K562 (cell line): ENCODE measurements at regions not wholly inside any gene's neighbourhood (a gene's known extent, or its start where the extent isn't known, plus 50 kb on each side); places are given as distances from the start of the nearest gene placed in this dataset.

ENCODE experiments used
- ATAC-seq: fragments of 200-7000 bp; cut with Tn5 transposase; 3 replicates; pipeline ENCODE4 v1.9.1; 2020; ENCODE audit warnings: moderate library complexity
- BruUV-seq: library from RNA; stranded (reverse); fragments of 400-500 nt; replicated peaks from 2 replicates; lab custom pipeline; 2021; lab: Mats Ljungman, UMichigan
- CTCF ChIA-PET: fragments of 300-600 bp; formaldehyde crosslinking; extraction: SDS; loops from one replicate; lab custom pipeline; 2021; ENCODE audit warnings: low intra/inter-chr PET ratio; lab: Yijun Ruan, JAX
- POLR2A ChIA-PET: fragments of 300-600, 350-650 bp; sonication (Branson Sonifier 250); formaldehyde crosslinking; extraction: SDS; loops from one replicate; lab custom pipeline; 2021; ENCODE audit warnings: antibody characterized with exemption, inconsistent platforms; lab: Yijun Ruan, JAX
- DNase-seq, 4 experiments: peaks; one replicate each; pipeline versions ENCODE4 v3.0.0 to v3.0.0-alpha.2; 2011 to 2018; ENCODE audit warnings: low spot score in 3 of 4, mixed read lengths in 3 of 4; ENCODE audit errors: extremely low read depth in 1 of 4
- FAIRE-seq: peaks from 2 replicates; lab custom pipeline; 2011; peaks lifted over from hg19 to GRCh38; lab: Jason Lieb, UNC
- H2AFZ ChIP-seq: 2 replicates; pipeline ENCODE4 v1.6.0; 2011; ENCODE audit warnings: low read depth, low read length, control low read depth, inconsistent platforms
- H3K27ac ChIP-seq: fragments of 200-600 bp; 3 replicates; pipeline ENCODE4 v1.8.0; 2011; ENCODE audit warnings: low read depth, mild to moderate bottlenecking, control low read depth, inconsistent platforms, low read length, moderate library complexity, mixed read lengths; ENCODE audit errors: extremely low read depth
- H3K27me3 ChIP-seq, 2 experiments: fragments of 300-600 bp in 1 of 2; 2 replicates in 1 of 2; 3 replicates in 1 of 2; pipeline versions ENCODE4 v1.6.0 to v1.8.0; 2011; ENCODE audit warnings: inconsistent platforms in 2 of 2, low read length in 2 of 2, mild to moderate bottlenecking in 1 of 2, mixed read lengths in 1 of 2, moderate library complexity in 1 of 2; ENCODE audit not compliant: control insufficient read depth in 2 of 2, insufficient read depth in 2 of 2
- H3K36me3 ChIP-seq: fragments of 300-600 bp; 3 replicates; pipeline ENCODE4 v1.8.0; 2011; ENCODE audit warnings: mild to moderate bottlenecking, low read length, inconsistent platforms; ENCODE audit not compliant: control insufficient read depth, insufficient read depth
- H3K4me1 ChIP-seq, 2 experiments: fragments of 200-600 bp in 1 of 2; replicated peaks in 1 of 2; 2 replicates in 1 of 2; 3 replicates in 1 of 2; pipeline versions ENCODE4 v1.5.1 to v1.8.0; 2011; ENCODE audit warnings: inconsistent platforms in 2 of 2, low read length in 2 of 2, mild to moderate bottlenecking in 1 of 2, mixed read lengths in 1 of 2, moderate library complexity in 1 of 2; ENCODE audit not compliant: control insufficient read depth in 2 of 2, insufficient read depth in 2 of 2
- H3K4me2 ChIP-seq: 2 replicates; pipeline ENCODE4 v1.6.1; 2011; ENCODE audit warnings: low read length, control low read depth, inconsistent platforms, mixed read lengths; ENCODE audit not compliant: insufficient read depth
- H3K4me3 ChIP-seq: fragments of 200-600 bp; sonication (generic), shearing (Covaris generic); 2 replicates; pipeline ENCODE4 v1.5.1; 2016; ENCODE audit warnings: control low read depth, inconsistent platforms
- H3K79me2 ChIP-seq: fragments of 200-600 bp; 3 replicates; pipeline ENCODE4 v1.8.0; 2011; ENCODE audit warnings: low read length, inconsistent platforms; ENCODE audit not compliant: control insufficient read depth, insufficient read depth
- H3K9ac ChIP-seq, 2 experiments: 2 replicates each; pipeline versions ENCODE4 v1.6.0 to v1.6.1; 2011; ENCODE audit warnings: low read depth in 2 of 2, low read length in 2 of 2, control low read depth in 1 of 2, inconsistent platforms in 1 of 2, mild to moderate bottlenecking in 1 of 2, mixed read lengths in 1 of 2; ENCODE audit not compliant: insufficient read depth in 1 of 2
- H3K9me1 ChIP-seq: one replicate; pipeline ENCODE4 v1.6.0; 2011; ENCODE audit warnings: inconsistent platforms, mild to moderate bottlenecking, low read length, moderate library complexity; ENCODE audit not compliant: control insufficient read depth, insufficient read depth
- H3K9me3 ChIP-seq: replicated peaks from 2 replicates; pipeline ENCODE4 v1.5.1; 2011; ENCODE audit warnings: low read depth, low read length, inconsistent platforms; ENCODE audit not compliant: control insufficient read depth, insufficient read depth
- H4K20me1 ChIP-seq: replicated peaks from 2 replicates; pipeline ENCODE4 v1.6.1; 2011; ENCODE audit warnings: low read length, inconsistent platforms, mixed read lengths; ENCODE audit not compliant: control insufficient read depth, insufficient read depth
- CBFA2T2 ChIP-seq: fragments of 450-650 bp; conservative IDR thresholded peaks from 2 replicates; pipeline ENCODE4 v1.6.1; 2017; ENCODE audit warnings: mild to moderate bottlenecking
- CEBPG ChIP-seq, 3 experiments: fragments of 200-800 bp in 1 of 3; sonication (Bioruptor generic) in 1 of 3; sonication (generic) in 1 of 3; formaldehyde crosslinking in 1 of 3; IDR thresholded peaks in 2 of 3; conservative IDR thresholded peaks in 1 of 3; 2 replicates each; pipeline versions ENCODE4 v1.6.1 to v1.8.0; 2016 to 2022; ENCODE audit warnings: missing compliant biosample characterization in 2 of 3, missing genetic modification characterization in 2 of 3, mild to moderate bottlenecking in 1 of 3, missing genetic modification reagents in 1 of 3
- NELFE ChIP-seq: IDR thresholded peaks from 2 replicates; pipeline ENCODE4 v1.6.1; 2011; ENCODE audit warnings: mild to moderate bottlenecking; ENCODE audit not compliant: insufficient read depth, insufficient read length
- WGBS: fragments of 100-300 bp; shearing (Covaris generic); methylation state at CpG from one replicate; pipeline ENCODE4 v1.1.6; 2016; ENCODE audit warnings: low coverage, mixed read lengths; ENCODE audit not compliant: insufficient coverage; ENCODE audit errors: missing lambda C conversion rate; 5-methylcytosine and 5-hydroxymethylcytosine counted together
- in situ Hi-C: fragments of 300-500 bp; cut with MboI; formaldehyde crosslinking; loops from 4 replicates; pipeline ENCODE4 v1.15.0; 2018; ENCODE audit warnings: inconsistent platforms, mixed read lengths
- intact Hi-C: fragments of 100-400 bp; cut with micrococcal nuclease; formaldehyde crosslinking; loops from 2 replicates; pipeline ENCODE4 v1.14.2; 2022
- TF ChIP-seq, protein P1 (sequence below), 2 experiments: fragments of 450-650 bp in 1 of 2; sonication (generic) in 1 of 2; formaldehyde crosslinking in 1 of 2; IDR thresholded peaks in 1 of 2; conservative IDR thresholded peaks in 1 of 2; 2 replicates each; pipeline versions ENCODE4 v1.6.1 to v1.8.1; 2016 to 2023; ENCODE audit warnings: mild to moderate bottlenecking in 2 of 2, moderate library complexity in 2 of 2, inconsistent platforms in 1 of 2, missing genetic modification reagents in 1 of 2
- TF ChIP-seq, protein P2 (sequence below): sonication (generic); formaldehyde crosslinking; IDR thresholded peaks from 2 replicates; pipeline ENCODE4 v1.8.0; 2022; ENCODE audit warnings: mild to moderate bottlenecking, missing genetic modification reagents

DNA sequence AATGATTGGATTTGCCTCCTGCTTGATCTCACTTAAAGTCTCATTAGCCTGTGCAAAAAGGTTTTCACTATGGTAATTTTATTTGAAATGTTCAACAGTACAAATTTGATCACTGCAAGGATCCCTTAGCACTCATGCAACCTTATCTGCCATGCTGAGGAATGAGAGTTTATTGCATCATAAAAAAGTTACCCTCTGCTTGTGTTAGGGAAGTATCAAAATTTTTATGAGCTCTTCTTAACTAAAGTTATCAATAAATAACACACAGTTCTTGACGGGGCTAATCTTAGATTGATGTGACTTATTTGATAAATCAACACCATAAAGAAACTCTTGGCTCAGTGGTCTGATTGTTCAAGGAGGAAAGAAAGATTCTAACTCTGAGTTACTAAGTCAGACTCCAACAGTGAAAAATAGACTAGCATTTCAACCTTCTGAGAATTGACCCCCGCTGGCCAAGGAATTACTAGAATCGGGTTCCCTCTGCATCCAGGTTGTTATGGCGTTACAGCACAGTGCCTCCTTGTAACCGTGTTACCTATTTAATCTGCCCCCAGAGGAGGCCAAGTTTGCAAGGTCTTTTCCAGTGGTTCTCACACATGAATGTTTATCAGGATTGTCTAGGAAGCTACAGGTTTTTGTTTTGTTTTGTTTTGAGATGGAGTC is 259.7 kb downstream of the CDCA7 start:
- no TSS peak for BruUV-seq
- Histone ChIP-seq H2AFZ (no peak overlapping the region), H3K4me2 (no peak overlapping the region), H3K4me1 (no peaks in the 10 kb centered on the region), H3K36me3 (no peaks in the 10 kb centered on the region), H3K9me3 (no peaks in the 10 kb centered on the region), H3K4me3 (no peak overlapping the region), H3K9me1 (no peaks in the 10 kb centered on the region), H3K79me2 (no peaks in the 10 kb centered on the region), H3K9ac (no peak overlapping the region), H3K27me3 (peaks cover 10 to 13% of the 10 kb centered on the region in 2 experiments), H3K27ac (no peak overlapping the region), H4K20me1 (no peaks in the 10 kb centered on the region; the same call in 1 of the 2 replicates)
- in situ Hi-C loops (no loop called here), intact Hi-C loops (no loop called here)
- ChIA-PET CTCF (no interaction called here), POLR2A (no interaction called here)
- WGBS: 3% methylated on average over 5 of the region's 5 CpGs
- no peak for ATAC-seq
- FAIRE-seq: no peak
- no peak for DNase-seq
- TF ChIP-seq, protein P1, sequence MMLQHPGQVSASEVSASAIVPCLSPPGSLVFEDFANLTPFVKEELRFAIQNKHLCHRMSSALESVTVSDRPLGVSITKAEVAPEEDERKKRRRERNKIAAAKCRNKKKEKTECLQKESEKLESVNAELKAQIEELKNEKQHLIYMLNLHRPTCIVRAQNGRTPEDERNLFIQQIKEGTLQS (IDR thresholded peaks at IDR 0.05): 0 out of 2 replicates have a peak, but pooled peaks have one; percentile 26
- TF ChIP-seq, protein P1 (CRISPR knock-in tag; conservative IDR thresholded peaks at IDR 0.05): no peak
- TF ChIP-seq, protein P2, sequence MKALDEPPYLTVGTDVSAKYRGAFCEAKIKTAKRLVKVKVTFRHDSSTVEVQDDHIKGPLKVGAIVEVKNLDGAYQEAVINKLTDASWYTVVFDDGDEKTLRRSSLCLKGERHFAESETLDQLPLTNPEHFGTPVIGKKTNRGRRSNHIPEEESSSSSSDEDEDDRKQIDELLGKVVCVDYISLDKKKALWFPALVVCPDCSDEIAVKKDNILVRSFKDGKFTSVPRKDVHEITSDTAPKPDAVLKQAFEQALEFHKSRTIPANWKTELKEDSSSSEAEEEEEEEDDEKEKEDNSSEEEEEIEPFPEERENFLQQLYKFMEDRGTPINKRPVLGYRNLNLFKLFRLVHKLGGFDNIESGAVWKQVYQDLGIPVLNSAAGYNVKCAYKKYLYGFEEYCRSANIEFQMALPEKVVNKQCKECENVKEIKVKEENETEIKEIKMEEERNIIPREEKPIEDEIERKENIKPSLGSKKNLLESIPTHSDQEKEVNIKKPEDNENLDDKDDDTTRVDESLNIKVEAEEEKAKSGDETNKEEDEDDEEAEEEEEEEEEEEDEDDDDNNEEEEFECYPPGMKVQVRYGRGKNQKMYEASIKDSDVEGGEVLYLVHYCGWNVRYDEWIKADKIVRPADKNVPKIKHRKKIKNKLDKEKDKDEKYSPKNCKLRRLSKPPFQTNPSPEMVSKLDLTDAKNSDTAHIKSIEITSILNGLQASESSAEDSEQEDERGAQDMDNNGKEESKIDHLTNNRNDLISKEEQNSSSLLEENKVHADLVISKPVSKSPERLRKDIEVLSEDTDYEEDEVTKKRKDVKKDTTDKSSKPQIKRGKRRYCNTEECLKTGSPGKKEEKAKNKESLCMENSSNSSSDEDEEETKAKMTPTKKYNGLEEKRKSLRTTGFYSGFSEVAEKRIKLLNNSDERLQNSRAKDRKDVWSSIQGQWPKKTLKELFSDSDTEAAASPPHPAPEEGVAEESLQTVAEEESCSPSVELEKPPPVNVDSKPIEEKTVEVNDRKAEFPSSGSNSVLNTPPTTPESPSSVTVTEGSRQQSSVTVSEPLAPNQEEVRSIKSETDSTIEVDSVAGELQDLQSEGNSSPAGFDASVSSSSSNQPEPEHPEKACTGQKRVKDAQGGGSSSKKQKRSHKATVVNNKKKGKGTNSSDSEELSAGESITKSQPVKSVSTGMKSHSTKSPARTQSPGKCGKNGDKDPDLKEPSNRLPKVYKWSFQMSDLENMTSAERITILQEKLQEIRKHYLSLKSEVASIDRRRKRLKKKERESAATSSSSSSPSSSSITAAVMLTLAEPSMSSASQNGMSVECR: no peak
- no peak for TF ChIP-seq NELFE
- no peak for TF ChIP-seq CBFA2T2
- TF ChIP-seq CEBPG (CRISPR knock-in tag; IDR thresholded peaks at IDR 0.05): no peak
- TF ChIP-seq CEBPG (tag; conservative IDR thresholded peaks at IDR 0.05 in 1 of 2, IDR thresholded peaks at IDR 0.05 in 1 of 2): peak; percentile 74 to 76
